Muscle layer of duodenum (tissue), 2 donors: ENCODE measurements at regions not wholly inside any gene's neighbourhood (a gene's known extent, or its start where the extent isn't known, plus 50 kb on each side); places are given as distances from the start of the nearest gene placed in this dataset.

Experiments
- H3K27ac ChIP-seq: one replicate; pipeline ENCODE4 v1.7.0; 2013; ENCODE audit warnings: mild to moderate bottlenecking, low read length
- H3K27me3 ChIP-seq: one replicate; pipeline ENCODE4 v1.7.0; 2013; ENCODE audit warnings: low read depth, mild to moderate bottlenecking, control low read depth, low read length
- H3K36me3 ChIP-seq, 2 donors: one replicate each; pipeline ENCODE4 v1.7.0; 2013; ENCODE audit warnings: low read length in 2 of 2, control low read depth in 1 of 2, mild to moderate bottlenecking in 1 of 2; ENCODE audit not compliant: insufficient read depth in 2 of 2, control insufficient read depth in 1 of 2
- H3K4me1 ChIP-seq, 2 donors: one replicate each; pipeline ENCODE4 v1.7.0; 2013; ENCODE audit warnings: low read length in 2 of 2, mild to moderate bottlenecking in 2 of 2, control low read depth in 1 of 2, moderate library complexity in 1 of 2; ENCODE audit not compliant: insufficient read depth in 2 of 2, control insufficient read depth in 1 of 2
- H3K4me3 ChIP-seq, 2 donors: one replicate each; pipeline ENCODE4 v1.7.0; 2013; ENCODE audit warnings: low read length in 2 of 2, low read depth in 1 of 2, mild to moderate bottlenecking in 1 of 2
- H3K9me3 ChIP-seq, 2 donors: one replicate each; pipeline ENCODE4 v1.7.0; 2013; ENCODE audit warnings: low read length in 2 of 2, control low read depth in 1 of 2, mild to moderate bottlenecking in 1 of 2; ENCODE audit not compliant: control insufficient read depth in 1 of 2
- donor health status: healthy.

DNA sequence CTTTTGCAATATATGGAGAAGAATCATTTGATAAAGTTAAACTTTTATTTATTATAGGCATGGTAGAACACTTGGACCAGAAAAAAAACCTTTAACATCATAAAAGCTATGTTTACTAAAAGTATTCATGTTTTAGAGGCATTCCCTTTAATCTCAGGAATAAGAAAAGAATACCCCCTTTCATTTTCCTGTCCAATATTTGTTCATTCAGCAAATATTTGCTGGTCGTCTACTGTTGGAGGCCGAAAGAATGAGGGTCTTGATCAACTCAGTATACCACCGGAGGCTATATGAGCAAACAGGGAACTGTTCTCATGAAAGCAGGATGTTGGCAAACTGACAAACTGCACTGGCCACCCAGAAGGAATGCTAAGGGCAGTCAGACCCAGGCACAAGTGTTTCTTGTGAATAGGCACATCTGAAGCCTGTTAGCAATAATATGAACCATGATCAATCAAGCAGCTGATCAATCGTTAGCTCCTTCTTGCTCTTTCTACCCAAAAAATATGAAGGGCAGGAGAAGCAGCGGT, 480.8 kb upstream of the FAT1 start:
- Histone ChIP-seq H3K27ac (no peak overlapping the region), H3K36me3 (no peaks in the 10 kb centered on the region), H3K4me1 (no peaks in the 10 kb centered on the region), H3K4me3 (no peak overlapping the region), H3K27me3 (no peaks in the 10 kb centered on the region), H3K9me3 (peaks cover 0 to 4% of the 10 kb centered on the region in 2 donors)

- Histone ChIP-seq H3K4me3 (no peak overlapping the region), H3K27ac (no peak overlapping the region), H3K27me3 (no peaks in the 10 kb centered on the region), H3K36me3 (no peaks in the 10 kb centered on the region), H3K9me3 (no peaks in the 10 kb centered on the region), H3K4me1 (no peaks in the 10 kb centered on the region)
These were observed 484.3 kb upstream of the FAT1 start for GRCh38 chr4:187207931-187208330.

GRCh38 chr4:187208651-187209050, 485.0 kb upstream of the FAT1 start:
- H3K27me3 ChIP-seq: no peaks in the 10 kb centered on the region
- no peak overlapping the region for H3K4me3 ChIP-seq
- H3K36me3 ChIP-seq: no peaks in the 10 kb centered on the region
- no peaks in the 10 kb centered on the region for H3K9me3 ChIP-seq
- H3K4me1 ChIP-seq: no peaks in the 10 kb centered on the region
- H3K27ac ChIP-seq: no peak overlapping the region

GRCh38 chr4:187209921-187210613, 486.4 kb upstream of the FAT1 start:
- Histone ChIP-seq H3K27ac (no peak overlapping the region), H3K9me3 (no peaks in the 10 kb centered on the region), H3K36me3 (no peaks in the 10 kb centered on the region), H3K27me3 (no peaks in the 10 kb centered on the region), H3K4me3 (no peak overlapping the region), H3K4me1 (no peaks in the 10 kb centered on the region)

DNA sequence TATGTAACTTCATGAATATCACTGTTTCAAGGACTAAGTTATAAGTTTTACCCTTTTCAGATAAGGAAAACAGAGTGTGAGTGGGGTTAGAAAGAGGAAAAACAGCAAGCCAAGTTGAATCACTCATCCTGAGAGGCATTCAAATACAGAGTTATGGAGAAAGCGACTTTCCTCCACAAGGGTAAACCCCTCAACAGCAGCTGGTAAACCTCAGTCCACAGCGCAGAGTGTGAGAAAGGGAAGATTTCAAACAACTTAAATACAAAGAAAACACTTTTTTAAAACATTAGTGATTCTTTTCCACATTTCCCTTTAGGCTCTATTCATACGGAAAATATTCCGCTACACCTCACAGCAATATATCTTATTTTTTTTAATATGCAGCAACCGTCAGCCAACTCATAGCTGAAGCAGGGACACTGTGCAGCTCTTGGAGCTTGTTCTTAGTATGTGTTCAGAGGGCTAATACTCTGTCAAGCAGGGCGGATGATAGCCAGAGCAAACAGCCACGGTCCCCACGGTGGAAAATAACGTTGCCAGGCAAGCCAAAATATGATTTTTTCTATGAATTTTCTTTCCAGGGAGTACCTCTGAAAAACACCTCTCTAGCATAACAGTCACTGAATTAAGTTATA, 488.9 kb upstream of the FAT1 start:
- H3K36me3 ChIP-seq: no peaks in the 10 kb centered on the region
- no peak overlapping the region for H3K27ac ChIP-seq
- no peaks in the 10 kb centered on the region for H3K4me1 ChIP-seq
- no peak overlapping the region for H3K4me3 ChIP-seq
- no peaks in the 10 kb centered on the region for H3K27me3 ChIP-seq
- no peaks in the 10 kb centered on the region for H3K9me3 ChIP-seq

DNA sequence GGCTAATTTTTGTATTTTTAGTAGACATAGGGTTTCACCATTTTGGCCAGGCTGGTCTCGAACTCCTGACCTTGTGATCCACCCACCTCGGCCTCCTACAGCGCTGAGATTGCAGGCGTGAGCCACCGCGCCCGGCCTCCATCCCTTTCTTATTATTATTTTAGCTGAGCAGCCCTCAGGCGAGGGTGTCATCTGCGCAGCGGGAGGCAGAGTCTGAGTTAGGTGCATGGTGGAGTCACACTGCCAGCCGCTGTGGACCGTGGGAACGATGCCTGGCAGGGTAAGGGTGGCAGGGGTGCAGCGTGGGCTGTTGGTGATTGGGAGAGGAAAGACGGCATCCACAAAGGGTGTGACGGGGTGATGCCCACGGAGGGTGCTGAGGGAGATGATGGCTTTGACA, 491.8 kb upstream of the FAT1 start:
- Histone ChIP-seq H3K9me3 (no peaks in the 10 kb centered on the region), H3K27me3 (no peaks in the 10 kb centered on the region), H3K36me3 (no peaks in the 10 kb centered on the region), H3K4me3 (no peak overlapping the region), H3K27ac (no peak overlapping the region), H3K4me1 (no peaks in the 10 kb centered on the region)

DNA sequence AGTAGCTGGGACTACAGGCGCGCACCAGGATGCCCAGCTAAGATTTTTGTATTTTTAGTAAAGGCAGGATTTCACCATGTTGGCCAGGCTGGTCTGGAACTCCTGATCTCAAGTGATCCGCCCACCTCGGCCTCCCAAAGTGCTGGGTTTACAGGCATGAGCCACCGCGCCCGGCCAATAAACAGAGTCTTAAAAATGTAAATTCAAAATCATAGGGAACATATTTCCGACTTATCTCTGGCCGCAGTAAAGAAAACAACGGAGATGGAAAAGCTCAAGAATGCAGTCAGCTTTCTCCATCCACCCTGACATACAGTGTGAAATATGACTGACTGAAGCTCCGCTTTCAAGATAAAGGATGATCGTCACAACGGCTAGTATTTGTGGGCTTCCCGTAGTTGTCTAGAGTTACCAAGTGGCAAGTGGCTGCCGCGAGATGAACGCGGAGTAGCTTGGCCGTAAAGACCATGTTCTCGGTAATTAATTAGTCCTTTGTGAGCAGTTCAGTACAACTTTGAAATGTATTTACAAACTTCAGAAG, 495.1 kb upstream of the FAT1 start:
- no peak overlapping the region for H3K27ac ChIP-seq

GRCh38 chr4:187224560-187224959, 500.9 kb upstream of the FAT1 start:
- H3K9me3 ChIP-seq: no peaks in the 10 kb centered on the region
- H3K27me3 ChIP-seq: no peaks in the 10 kb centered on the region
- H3K4me1 ChIP-seq: no peaks in the 10 kb centered on the region
- no peak overlapping the region for H3K4me3 ChIP-seq
- H3K36me3 ChIP-seq: no peaks in the 10 kb centered on the region
- no peak overlapping the region for H3K27ac ChIP-seq

More for the DNA sequence above, 495.1 kb upstream of the FAT1 start:
- Histone ChIP-seq H3K4me1 (no peaks in the 10 kb centered on the region), H3K4me3 (no peak overlapping the region), H3K9me3 (no peaks in the 10 kb centered on the region), H3K36me3 (no peaks in the 10 kb centered on the region), H3K27me3 (no peaks in the 10 kb centered on the region)

GRCh38 chr4:187227907-187228704, 504.4 kb upstream of the FAT1 start:
- Histone ChIP-seq H3K27ac (no peak overlapping the region), H3K4me3 (no peak overlapping the region), H3K9me3 (no peaks in the 10 kb centered on the region), H3K27me3 (no peaks in the 10 kb centered on the region), H3K36me3 (no peaks in the 10 kb centered on the region), H3K4me1 (no peaks in the 10 kb centered on the region)

DNA sequence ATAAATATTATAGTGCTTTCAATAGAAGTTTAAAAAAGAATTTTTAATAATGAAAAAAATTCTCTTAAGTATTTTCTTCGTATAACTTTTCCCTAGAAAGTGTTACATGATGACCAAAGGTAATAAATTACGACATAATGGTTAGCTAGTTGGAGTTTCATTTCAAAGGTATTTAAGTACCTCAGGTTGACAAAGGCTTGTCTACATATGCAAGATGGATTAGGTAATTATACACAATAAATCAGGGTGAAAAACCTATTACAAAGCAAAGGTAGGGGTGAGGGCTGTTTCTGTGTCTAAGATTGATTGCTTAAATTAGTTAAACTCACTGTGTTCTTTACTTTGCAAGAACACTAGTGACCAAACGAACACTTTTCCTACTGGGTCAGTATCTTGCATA, 508.5 kb upstream of the FAT1 start:
- H3K9me3 ChIP-seq: no peaks in the 10 kb centered on the region
- no peaks in the 10 kb centered on the region for H3K36me3 ChIP-seq
- H3K4me1 ChIP-seq: no peaks in the 10 kb centered on the region
- no peak overlapping the region for H3K27ac ChIP-seq
- H3K27me3 ChIP-seq: no peaks in the 10 kb centered on the region
- H3K4me3 ChIP-seq: no peak overlapping the region

GRCh38 chr4:187232796-187233195, 509.1 kb upstream of the FAT1 start:
- H3K4me1 ChIP-seq: no peaks in the 10 kb centered on the region
- no peaks in the 10 kb centered on the region for H3K9me3 ChIP-seq
- no peak overlapping the region for H3K27ac ChIP-seq

More at GRCh38 chr4:187232796-187233195, 509.1 kb upstream of the FAT1 start:
- no peaks in the 10 kb centered on the region for H3K36me3 ChIP-seq
- H3K4me3 ChIP-seq: no peak overlapping the region
- no peaks in the 10 kb centered on the region for H3K27me3 ChIP-seq
